ENCODE measurements at regions not wholly inside any gene's neighbourhood (a gene's known extent, or its start where the extent isn't known, plus 50 kb on each side); places are given as distances from the start of the nearest gene placed in this dataset.

DNA sequence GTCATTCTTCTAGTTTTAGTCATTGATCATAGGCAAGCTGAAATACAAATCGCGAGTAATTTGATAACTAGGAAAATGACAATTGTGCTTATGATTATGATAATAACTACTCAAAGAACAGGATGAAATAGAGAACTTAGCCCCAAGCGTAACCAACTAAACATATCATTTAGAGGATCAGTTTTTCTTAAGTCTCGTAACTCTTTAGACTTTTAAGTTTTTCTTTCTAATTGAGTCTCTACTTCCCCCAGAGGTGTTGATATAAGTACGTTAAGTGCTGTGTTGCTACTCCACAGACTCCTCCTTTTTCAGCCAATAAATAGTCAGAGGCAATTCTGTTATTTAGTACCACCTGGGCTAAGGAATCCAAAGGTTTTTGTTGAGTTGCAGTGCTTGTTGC is 96.3 kb downstream of the NHLRC3 start:
- TF ChIP-seq, protein P1, sequence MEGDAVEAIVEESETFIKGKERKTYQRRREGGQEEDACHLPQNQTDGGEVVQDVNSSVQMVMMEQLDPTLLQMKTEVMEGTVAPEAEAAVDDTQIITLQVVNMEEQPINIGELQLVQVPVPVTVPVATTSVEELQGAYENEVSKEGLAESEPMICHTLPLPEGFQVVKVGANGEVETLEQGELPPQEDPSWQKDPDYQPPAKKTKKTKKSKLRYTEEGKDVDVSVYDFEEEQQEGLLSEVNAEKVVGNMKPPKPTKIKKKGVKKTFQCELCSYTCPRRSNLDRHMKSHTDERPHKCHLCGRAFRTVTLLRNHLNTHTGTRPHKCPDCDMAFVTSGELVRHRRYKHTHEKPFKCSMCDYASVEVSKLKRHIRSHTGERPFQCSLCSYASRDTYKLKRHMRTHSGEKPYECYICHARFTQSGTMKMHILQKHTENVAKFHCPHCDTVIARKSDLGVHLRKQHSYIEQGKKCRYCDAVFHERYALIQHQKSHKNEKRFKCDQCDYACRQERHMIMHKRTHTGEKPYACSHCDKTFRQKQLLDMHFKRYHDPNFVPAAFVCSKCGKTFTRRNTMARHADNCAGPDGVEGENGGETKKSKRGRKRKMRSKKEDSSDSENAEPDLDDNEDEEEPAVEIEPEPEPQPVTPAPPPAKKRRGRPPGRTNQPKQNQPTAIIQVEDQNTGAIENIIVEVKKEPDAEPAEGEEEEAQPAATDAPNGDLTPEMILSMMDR (IDR thresholded peaks at IDR 0.05): no peak
- no peak for TF ChIP-seq ZFX (IDR thresholded peaks at IDR 0.05; ENCODE audit: borderline replicate concordance)
